ENCODE measurements at regions not wholly inside any gene's neighbourhood (a gene's known extent, or its start where the extent isn't known, plus 50 kb on each side); places are given as distances from the start of the nearest gene placed in this dataset.

GRCh38 chr10:53406532-53406931, 633.9 kb upstream of the MBL2 start:
- no peak for DNase-seq (ENCODE audit: extremely low read depth, low read depth)
- TF ChIP-seq CTCF (IDR thresholded peaks at IDR 0.05; ENCODE audit: low read depth, low read length, missing control alignments): no peak
- no peak overlapping the region for H3K4me3 ChIP-seq (replicated peaks; ENCODE audit: low read depth, low read length)

- no peak for DNase-seq (ENCODE audit: extremely low read depth, low read depth)
- H3K4me3 ChIP-seq (replicated peaks; ENCODE audit: low read depth, low read length): no peak overlapping the region
- TF ChIP-seq CTCF (IDR thresholded peaks at IDR 0.05; ENCODE audit: low read depth, low read length, missing control alignments): no peak
Observed at GRCh38 chr10:53403688-53404087, 631.1 kb upstream of the MBL2 start.

GRCh38 chr10:53402594-53402993, 630.0 kb upstream of the MBL2 start:
- TF ChIP-seq CTCF (IDR thresholded peaks at IDR 0.05; ENCODE audit: low read depth, low read length, missing control alignments): no peak
- no peak for DNase-seq (ENCODE audit: extremely low read depth, low read depth)
- no peak overlapping the region for H3K4me3 ChIP-seq (replicated peaks; ENCODE audit: low read depth, low read length)

- TF ChIP-seq CTCF (IDR thresholded peaks at IDR 0.05; ENCODE audit: low read depth, low read length, missing control alignments): no peak
- no peak for DNase-seq (ENCODE audit: extremely low read depth, low read depth)
- H3K4me3 ChIP-seq (replicated peaks; ENCODE audit: low read depth, low read length): no peak overlapping the region
Observed at GRCh38 chr10:53401536-53401935, 629.0 kb upstream of the MBL2 start.

- DNase-seq (ENCODE audit: extremely low read depth, low read depth): no peak
- no peak for TF ChIP-seq CTCF (IDR thresholded peaks at IDR 0.05; ENCODE audit: low read depth, low read length, missing control alignments)
- no peak overlapping the region for H3K4me3 ChIP-seq (replicated peaks; ENCODE audit: low read depth, low read length)
Observed at GRCh38 chr10:53396876-53397275, 624.3 kb upstream of the MBL2 start.

GRCh38 chr10:53395449-53395848, 622.9 kb upstream of the MBL2 start:
- no peak for TF ChIP-seq CTCF (IDR thresholded peaks at IDR 0.05; ENCODE audit: low read depth, low read length, missing control alignments)
- no peak for DNase-seq (ENCODE audit: extremely low read depth, low read depth)
- H3K4me3 ChIP-seq (replicated peaks; ENCODE audit: low read depth, low read length): no peak overlapping the region

- DNase-seq (ENCODE audit: extremely low read depth, low read depth): no peak
- H3K4me3 ChIP-seq (replicated peaks; ENCODE audit: low read depth, low read length): no peak overlapping the region
- TF ChIP-seq CTCF (IDR thresholded peaks at IDR 0.05; ENCODE audit: low read depth, low read length, missing control alignments): no peak
Observed at GRCh38 chr10:53387562-53387961, 615.0 kb upstream of the MBL2 start.

All from HFF-Myc (cell line).